Ovary (tissue), 7 donors: ENCODE measurements at regions not wholly inside any gene's neighbourhood (a gene's known extent, or its start where the extent isn't known, plus 50 kb on each side); places are given as distances from the start of the nearest gene placed in this dataset.
A peak's percentile ranks its signal among the peaks of the same experiment; 100 is the strongest.

ENCODE experiments used
- DNase-seq, 5 donors: peaks; one replicate each; pipeline ENCODE4 v3.0.0-alpha.2; 2019 to 2020
- H3K27ac ChIP-seq, 2 donors: fragments of 200-600 bp; one replicate each; pipeline versions ENCODE4 v1.5.1 to v1.8.0; 2019 to 2022
- H3K27me3 ChIP-seq: fragments of 200-600 bp; one replicate; pipeline ENCODE4 v1.8.0; 2022
- H3K36me3 ChIP-seq: fragments of 200-600 bp; sonication (generic); one replicate; pipeline ENCODE4 v1.5.1; 2019
- H3K4me1 ChIP-seq: one replicate; pipeline ENCODE4 v1.8.1; 2013; ENCODE audit warnings: mild to moderate bottlenecking, moderate library complexity; ENCODE audit not compliant: insufficient read depth
- H3K4me3 ChIP-seq: fragments of 200-600 bp; sonication (generic); one replicate; pipeline ENCODE4 v1.5.1; 2017
- H3K9me3 ChIP-seq, 2 donors: fragments of 200-600 bp in 1 of 2; sonication (generic) in 1 of 2; one replicate each; pipeline versions ENCODE4 v1.5.1 to v1.8.1; 2013 to 2019; ENCODE audit warnings: mild to moderate bottlenecking in 1 of 2, moderate library complexity in 1 of 2
- CTCF ChIP-seq, 3 donors: fragments of 450-650 bp in 2 of 3; fragments of 200-600 bp in 1 of 3; IDR thresholded peaks; one replicate each; pipeline versions ENCODE4 v1.5.1 to v1.8.0; 2016 to 2022; ENCODE audit warnings: antibody characterized with exemption in 3 of 3, mild to moderate bottlenecking in 1 of 3
- EP300 ChIP-seq: sonication (generic); formaldehyde crosslinking; IDR thresholded peaks from one replicate; pipeline ENCODE4 v1.6.1; 2017; ENCODE audit warnings: antibody characterized with exemption
- POLR2A ChIP-seq: fragments of 450-650 bp; IDR thresholded peaks from one replicate; pipeline ENCODE4 v1.6.1; 2017; ENCODE audit warnings: antibody characterized with exemption, mild to moderate bottlenecking, moderate library complexity
- WGBS, 3 donors: extraction: QIAGEN DNeasy Blood & Tissue Kit in 1 of 3; methylation state at CpG; one replicate each; pipeline versions ENCODE4 v1.1.5 to v1.1.7; 2013 to 2017; 5-methylcytosine and 5-hydroxymethylcytosine counted together
- intact Hi-C, 4 donors: fragments of 100-400 bp; cut with DNase I; formaldehyde crosslinking; loops; one replicate each; pipeline versions ENCODE4 v1.11.0 to v1.15.1; 2022 to 2023
- donor health status: DM: no; HTN: no; CAD: no; lungs with moderate emphysema.
- donor health status: DM: no; HTN: no; CAD: no.
- donor health status: Bipolar disorder and iron deficiency.
- donor health status: DM: no; HTN: no; CAD: no.
- donor health status: DM: yes; HTN: yes; CAD: no.

GRCh38 chr9:38312406-38312805, 80.1 kb upstream of the ALDH1B1 start:
- Histone ChIP-seq H3K36me3 (no peaks in the 10 kb centered on the region), H3K4me1 (peaks cover 5% of the 10 kb centered on the region), H3K9me3 (no peaks in the 10 kb centered on the region), H3K27me3 (no peaks in the 10 kb centered on the region), H3K4me3 (no peak overlapping the region), H3K27ac (no peak overlapping the region)
- 92 to 100% (median 95%) methylated on average over 4 of the region's 4 CpGs for WGBS, 3 donors
- no peak for TF ChIP-seq CTCF (IDR thresholded peaks at IDR 0.05)
- no peak for TF ChIP-seq POLR2A
- no peak for TF ChIP-seq EP300
- no peak for DNase-seq
- intact Hi-C loops, result no loop called here

- 31 to 35% (median 33%) methylated on average over 16 of the region's 16 CpGs for WGBS, 3 donors
- peaks cover 5% of the 10 kb centered on the region for H3K4me1 ChIP-seq
- intact Hi-C loops, result no loop called here
- TF ChIP-seq EP300, result no peak
- TF ChIP-seq POLR2A, result no peak
- no peak for TF ChIP-seq CTCF (IDR thresholded peaks at IDR 0.05)
- no peak overlapping the region for H3K4me3 ChIP-seq
- H3K27ac ChIP-seq, result no peak overlapping the region
- no peaks in the 10 kb centered on the region for H3K27me3 ChIP-seq
- peak in 3 of 5 donors; percentile 23 to 39 (median 34) for DNase-seq
- H3K36me3 ChIP-seq, result no peaks in the 10 kb centered on the region
- no peaks in the 10 kb centered on the region for H3K9me3 ChIP-seq
Observed at GRCh38 chr9:38311382-38312270, 80.9 kb upstream of the ALDH1B1 start.

- TF ChIP-seq POLR2A (no peak), CTCF (IDR thresholded peaks at IDR 0.05) (no peak), EP300 (no peak)
- no peak overlapping the region for H3K4me3 ChIP-seq
- peaks cover 5% of the 10 kb centered on the region for H3K4me1 ChIP-seq
- peak in 1 of 5 donors; percentile 23 for DNase-seq
- no peaks in the 10 kb centered on the region for H3K27me3 ChIP-seq
- 12 to 20% (median 16%) methylated on average over 11 of the region's 11 CpGs for WGBS, 3 donors
- H3K27ac ChIP-seq, result no peak overlapping the region
- H3K9me3 ChIP-seq, result no peaks in the 10 kb centered on the region
- H3K36me3 ChIP-seq, result no peaks in the 10 kb centered on the region
- intact Hi-C loops, result loop anchor here in 1 of 4 donors (10.0 kb wide), 1 partner anchor 55 kb away; no protein-coding TSS in a partner anchor
Observed at GRCh38 chr9:38309324-38310195, 82.9 kb upstream of the ALDH1B1 start.

- 94 to 96% (median 95%) methylated on average over 4 of the region's 4 CpGs for WGBS, 3 donors
- intact Hi-C loops, result loop anchor here in 1 of 4 donors (10.0 kb wide), 1 partner anchor 57 kb away; no protein-coding TSS in a partner anchor
Observed at GRCh38 chr9:38308136-38308535, 84.4 kb upstream of the ALDH1B1 start.

More at GRCh38 chr9:38308136-38308535, 84.4 kb upstream of the ALDH1B1 start:
- Histone ChIP-seq H3K4me1 (peaks cover 5% of the 10 kb centered on the region), H3K9me3 (no peaks in the 10 kb centered on the region), H3K27me3 (no peaks in the 10 kb centered on the region), H3K36me3 (no peaks in the 10 kb centered on the region), H3K4me3 (no peak overlapping the region), H3K27ac (no peak overlapping the region)
- TF ChIP-seq POLR2A, result no peak
- no peak for TF ChIP-seq CTCF (IDR thresholded peaks at IDR 0.05)
- no peak for TF ChIP-seq EP300
- no peak for DNase-seq
